ENCODE measurements at regions not wholly inside any gene's neighbourhood (a gene's known extent, or its start where the extent isn't known, plus 50 kb on each side); places are given as distances from the start of the nearest gene placed in this dataset.

DNA sequence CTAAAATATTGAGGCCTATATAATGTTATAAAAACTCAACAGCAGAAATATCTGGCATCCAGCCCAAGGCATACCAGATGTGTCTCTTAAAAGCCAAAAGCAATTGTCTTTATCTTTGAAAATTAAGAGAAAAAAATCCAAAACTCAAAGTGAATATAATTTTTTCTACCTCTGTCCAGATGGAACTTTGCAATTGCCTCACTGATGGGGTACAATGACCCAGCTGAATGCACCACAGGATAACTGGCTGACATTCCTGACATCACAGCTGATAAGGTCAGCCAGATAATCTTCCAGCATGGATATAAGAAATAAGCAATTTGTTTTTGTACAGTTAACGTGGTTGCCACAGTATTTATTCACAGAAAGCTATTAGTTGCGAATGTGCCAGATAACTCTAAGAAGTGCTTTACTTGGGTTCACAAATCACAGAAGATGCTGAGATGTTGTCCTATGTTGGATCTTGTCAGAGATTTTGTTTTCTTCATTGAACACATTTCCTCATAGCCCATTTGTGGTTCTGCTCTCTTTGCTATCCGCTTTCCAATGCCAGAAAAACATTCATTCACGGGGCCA lies 566.9 kb upstream of the CCDC54 start:
- no peak overlapping the region for H4K8ac ChIP-seq (ENCODE audit: low read depth, low read length)
- WGBS (ENCODE audit: extremely low coverage, insufficient coverage, insufficient read length) = no CpG with 5 or more reads among the region's 4 CpGs
- no peak overlapping the region for H3K27ac ChIP-seq (ENCODE audit: low read depth, low read length)
- H3K9me3 ChIP-seq (ENCODE audit: insufficient read depth, low read depth, low read length) = no peaks in the 10 kb centered on the region
- H3K27me3 ChIP-seq (ENCODE audit: insufficient read depth, low read length) = no peaks in the 10 kb centered on the region
- H2AFZ ChIP-seq (ENCODE audit: insufficient read depth, low read length, poor library complexity) = no peak overlapping the region
- DNase-seq = no peak
- no peak overlapping the region for H3K14ac ChIP-seq (ENCODE audit: low read length)
- H2AK5ac ChIP-seq (ENCODE audit: low read length) = no peak overlapping the region
- no peak overlapping the region for H2BK12ac ChIP-seq (ENCODE audit: low read length)
- no peak overlapping the region for H3K4ac ChIP-seq (ENCODE audit: low read depth, low read length)
- H3K36me3 ChIP-seq (ENCODE audit: control insufficient read depth in 1 of 2, insufficient read depth in 2 of 2, low read length in 2 of 2) = no peaks in the 10 kb centered on the region
- H3K18ac ChIP-seq (ENCODE audit: low read length) = no peak overlapping the region
- no peaks in the 10 kb centered on the region for H3K79me1 ChIP-seq (ENCODE audit: low read length)
- no peak overlapping the region for H4K91ac ChIP-seq (ENCODE audit: low read depth, low read length)
- H3K23ac ChIP-seq (ENCODE audit: low read length) = no peak overlapping the region
- no peaks in the 10 kb centered on the region for H3K79me2 ChIP-seq (ENCODE audit: control insufficient read depth, insufficient read depth, low read length, poor library complexity)
- no peak overlapping the region for H3K9ac ChIP-seq (ENCODE audit: low read length)
- H3K4me2 ChIP-seq (ENCODE audit: low read length) = no peak overlapping the region
- H4K12ac ChIP-seq (ENCODE audit: low read depth, low read length) = no peak overlapping the region
- H3K4me1 ChIP-seq (ENCODE audit: control insufficient read depth in 1 of 2, insufficient read depth in 2 of 2, low read length in 2 of 2) = no peaks in the 10 kb centered on the region
- no peak overlapping the region for H3K4me3 ChIP-seq (ENCODE audit: low read depth, low read length)
- H2BK5ac ChIP-seq (ENCODE audit: low read depth, low read length, poor library complexity) = no peak overlapping the region
- H2BK120ac ChIP-seq (ENCODE audit: insufficient read depth, low read length, poor library complexity) = no peak overlapping the region

DNA sequence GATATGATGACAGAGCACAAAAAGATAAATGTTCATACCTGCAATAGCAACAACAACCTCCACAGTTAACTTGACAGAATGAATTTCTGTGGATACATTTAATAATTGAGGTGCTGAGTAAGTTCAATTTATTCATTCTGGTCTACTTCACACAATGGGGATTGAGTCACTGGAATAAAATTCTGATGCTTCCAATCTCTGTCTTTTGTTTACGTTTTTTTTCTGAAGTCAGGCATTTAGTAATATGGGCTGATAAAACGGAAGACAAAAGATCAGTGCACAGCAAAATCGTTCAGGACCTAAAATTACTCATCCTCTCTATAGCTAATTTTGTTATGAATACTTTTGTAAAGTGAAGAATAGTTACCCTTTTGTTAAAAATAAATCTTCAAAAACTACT lies 565.9 kb upstream of the CCDC54 start:
- Histone ChIP-seq H2BK5ac (ENCODE audit: low read depth, low read length, poor library complexity) (no peak overlapping the region), H3K9me3 (ENCODE audit: insufficient read depth, low read depth, low read length) (no peaks in the 10 kb centered on the region), H3K23ac (ENCODE audit: low read length) (no peak overlapping the region), H2BK12ac (ENCODE audit: low read length) (no peak overlapping the region), H4K8ac (ENCODE audit: low read depth, low read length) (no peak overlapping the region), H2AK5ac (ENCODE audit: low read length) (no peak overlapping the region), H3K27ac (ENCODE audit: low read depth, low read length) (no peak overlapping the region), H3K4me1 (ENCODE audit: control insufficient read depth in 1 of 2, insufficient read depth in 2 of 2, low read length in 2 of 2) (no peaks in the 10 kb centered on the region), H3K9ac (ENCODE audit: low read length) (no peak overlapping the region), H3K4me3 (ENCODE audit: low read depth, low read length) (no peak overlapping the region), H3K14ac (ENCODE audit: low read length) (no peak overlapping the region), H3K18ac (ENCODE audit: low read length) (no peak overlapping the region), H4K12ac (ENCODE audit: low read depth, low read length) (no peak overlapping the region), H3K79me2 (ENCODE audit: control insufficient read depth, insufficient read depth, low read length, poor library complexity) (no peaks in the 10 kb centered on the region), H3K4me2 (ENCODE audit: low read length) (no peak overlapping the region), H2BK120ac (ENCODE audit: insufficient read depth, low read length, poor library complexity) (no peak overlapping the region), H3K27me3 (ENCODE audit: insufficient read depth, low read length) (no peaks in the 10 kb centered on the region), H4K91ac (ENCODE audit: low read depth, low read length) (no peak overlapping the region), H2AFZ (ENCODE audit: insufficient read depth, low read length, poor library complexity) (no peak overlapping the region), H3K4ac (ENCODE audit: low read depth, low read length) (no peak overlapping the region), H3K79me1 (ENCODE audit: low read length) (no peaks in the 10 kb centered on the region), H3K36me3 (ENCODE audit: control insufficient read depth in 1 of 2, insufficient read depth in 2 of 2, low read length in 2 of 2) (no peaks in the 10 kb centered on the region)
- WGBS (ENCODE audit: extremely low coverage, insufficient coverage, insufficient read length) = no CpG with 5 or more reads among the region's 3 CpGs
- DNase-seq = peak in 1 of 2 donors; percentile 1

GRCh38 chr3:106813742-106814141 lies 563.5 kb upstream of the CCDC54 start:
- Histone ChIP-seq H3K14ac (ENCODE audit: low read length) (no peak overlapping the region), H3K23ac (ENCODE audit: low read length) (no peak overlapping the region)

GRCh38 chr3:106814231-106814630 lies 563.0 kb upstream of the CCDC54 start:
- no peaks in the 10 kb centered on the region for H3K79me1 ChIP-seq (ENCODE audit: low read length)
- no peak overlapping the region for H3K4ac ChIP-seq (ENCODE audit: low read depth, low read length)
- H2AFZ ChIP-seq (ENCODE audit: insufficient read depth, low read length, poor library complexity) = no peak overlapping the region
- H3K14ac ChIP-seq (ENCODE audit: low read length) = no peak overlapping the region
- no peak overlapping the region for H2BK120ac ChIP-seq (ENCODE audit: insufficient read depth, low read length, poor library complexity)
- H3K27ac ChIP-seq (ENCODE audit: low read depth, low read length) = no peak overlapping the region
- no peak overlapping the region for H3K4me3 ChIP-seq (ENCODE audit: low read depth, low read length)
- H3K27me3 ChIP-seq (ENCODE audit: insufficient read depth, low read length) = no peaks in the 10 kb centered on the region
- H3K4me1 ChIP-seq (ENCODE audit: control insufficient read depth in 1 of 2, insufficient read depth in 2 of 2, low read length in 2 of 2) = no peaks in the 10 kb centered on the region
- H2AK5ac ChIP-seq (ENCODE audit: low read length) = no peak overlapping the region
- H3K23ac ChIP-seq (ENCODE audit: low read length) = no peak overlapping the region
- peak in 1 of 2 donors; percentile 48 for DNase-seq
- H2BK12ac ChIP-seq (ENCODE audit: low read length) = no peak overlapping the region
- H3K36me3 ChIP-seq (ENCODE audit: control insufficient read depth in 1 of 2, insufficient read depth in 2 of 2, low read length in 2 of 2) = no peaks in the 10 kb centered on the region
- no peaks in the 10 kb centered on the region for H3K9me3 ChIP-seq (ENCODE audit: insufficient read depth, low read depth, low read length)
- H4K8ac ChIP-seq (ENCODE audit: low read depth, low read length) = no peak overlapping the region
- no peak overlapping the region for H3K18ac ChIP-seq (ENCODE audit: low read length)
- H3K9ac ChIP-seq (ENCODE audit: low read length) = no peak overlapping the region
- H4K12ac ChIP-seq (ENCODE audit: low read depth, low read length) = no peak overlapping the region
- no peak overlapping the region for H2BK5ac ChIP-seq (ENCODE audit: low read depth, low read length, poor library complexity)
- H4K91ac ChIP-seq (ENCODE audit: low read depth, low read length) = no peak overlapping the region
- no peak overlapping the region for H3K4me2 ChIP-seq (ENCODE audit: low read length)
- no peaks in the 10 kb centered on the region for H3K79me2 ChIP-seq (ENCODE audit: control insufficient read depth, insufficient read depth, low read length, poor library complexity)
- WGBS (ENCODE audit: extremely low coverage, insufficient coverage, insufficient read length) = no CpG with 5 or more reads among the region's 1 CpG

More at GRCh38 chr3:106813742-106814141, 563.5 kb upstream of the CCDC54 start:
- Histone ChIP-seq H2BK5ac (ENCODE audit: low read depth, low read length, poor library complexity) (no peak overlapping the region), H3K36me3 (ENCODE audit: control insufficient read depth in 1 of 2, insufficient read depth in 2 of 2, low read length in 2 of 2) (no peaks in the 10 kb centered on the region), H4K8ac (ENCODE audit: low read depth, low read length) (no peak overlapping the region), H3K9ac (ENCODE audit: low read length) (no peak overlapping the region), H2BK12ac (ENCODE audit: low read length) (no peak overlapping the region), H4K12ac (ENCODE audit: low read depth, low read length) (no peak overlapping the region), H2BK120ac (ENCODE audit: insufficient read depth, low read length, poor library complexity) (no peak overlapping the region), H3K79me2 (ENCODE audit: control insufficient read depth, insufficient read depth, low read length, poor library complexity) (no peaks in the 10 kb centered on the region), H3K4me2 (ENCODE audit: low read length) (no peak overlapping the region), H3K4me1 (ENCODE audit: control insufficient read depth in 1 of 2, insufficient read depth in 2 of 2, low read length in 2 of 2) (no peaks in the 10 kb centered on the region), H3K79me1 (ENCODE audit: low read length) (no peaks in the 10 kb centered on the region), H3K9me3 (ENCODE audit: insufficient read depth, low read depth, low read length) (no peaks in the 10 kb centered on the region), H3K4me3 (ENCODE audit: low read depth, low read length) (no peak overlapping the region), H3K18ac (ENCODE audit: low read length) (no peak overlapping the region), H2AK5ac (ENCODE audit: low read length) (no peak overlapping the region), H4K91ac (ENCODE audit: low read depth, low read length) (no peak overlapping the region), H2AFZ (ENCODE audit: insufficient read depth, low read length, poor library complexity) (no peak overlapping the region), H3K27me3 (ENCODE audit: insufficient read depth, low read length) (no peaks in the 10 kb centered on the region), H3K4ac (ENCODE audit: low read depth, low read length) (no peak overlapping the region), H3K27ac (ENCODE audit: low read depth, low read length) (no peak overlapping the region)
- no CpG with 5 or more reads among the region's 3 CpGs for WGBS (ENCODE audit: extremely low coverage, insufficient coverage, insufficient read length)
- peak in 1 of 2 donors; percentile 7 for DNase-seq

All from trophoblast cell (in vitro differentiated cells and primary cell).